ENCODE measurements at regions not wholly inside any gene's neighbourhood (a gene's known extent, or its start where the extent isn't known, plus 50 kb on each side); places are given as distances from the start of the nearest gene placed in this dataset.

DNA sequence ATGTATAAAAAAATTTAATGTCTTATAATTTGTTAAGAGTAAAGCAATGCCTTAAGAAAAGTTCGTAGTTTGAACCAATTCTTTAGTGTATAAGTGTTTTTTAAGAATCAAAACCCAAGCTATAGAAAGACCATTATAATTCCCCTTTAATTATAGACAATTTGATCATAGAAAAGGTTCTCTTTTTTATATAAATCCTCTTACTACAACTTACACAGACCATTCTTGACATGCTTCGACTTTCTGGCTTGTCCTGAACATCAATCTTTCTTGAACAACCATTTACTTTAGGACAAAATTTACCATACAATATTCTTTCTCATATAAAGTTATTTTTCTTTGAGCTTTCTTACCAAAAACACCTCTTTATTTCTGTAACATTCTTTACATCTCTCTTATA lies 330.5 kb upstream of the SPANXN1 start:
- Histone ChIP-seq H3K9ac (ENCODE audit: extremely low read depth, insufficient read length, low read length) (no peak overlapping the region), H3K56ac (ENCODE audit: insufficient read length, low read depth, low read length) (no peak overlapping the region), H2BK5ac (ENCODE audit: insufficient read length, low read length) (no peak overlapping the region), H4K20me1 (ENCODE audit: control insufficient read depth, insufficient read depth, insufficient read length) (no peaks in the 10 kb centered on the region), H3K18ac (ENCODE audit: insufficient read length, low read depth, low read length) (no peak overlapping the region), H2BK12ac (ENCODE audit: insufficient read length, low read depth, low read length) (no peak overlapping the region), H2BK20ac (ENCODE audit: low read depth, low read length, poor library complexity, severe bottlenecking) (no peak overlapping the region), H2AFZ (ENCODE audit: low read length) (no peak overlapping the region), H4K91ac (ENCODE audit: insufficient read length, low read depth, low read length) (no peak overlapping the region), H3K79me2 (ENCODE audit: insufficient read depth, low read length) (no peaks in the 10 kb centered on the region), H2BK15ac (ENCODE audit: low read depth, low read length) (no peak overlapping the region), H3K27ac (ENCODE audit: insufficient read length, low read depth, low read length) (no peak overlapping the region), H3K79me1 (ENCODE audit: insufficient read depth, low read depth, low read length, poor library complexity, severe bottlenecking) (no peaks in the 10 kb centered on the region), H3K4me2 (ENCODE audit: insufficient read depth, insufficient read length, low read length) (no peak overlapping the region), H3K23me2 (ENCODE audit: insufficient read length, low read depth, low read length, poor library complexity, severe bottlenecking) (no peaks in the 10 kb centered on the region), H4K8ac (replicated peaks; ENCODE audit: insufficient read length, low read depth, low read length) (no peak overlapping the region), H3K9me3 (ENCODE audit: control insufficient read depth, low read depth, low read length) (peaks cover 25% of the 10 kb centered on the region), H3K4me1 (ENCODE audit: insufficient read depth, low read length) (no peaks in the 10 kb centered on the region), H3T11ph (ENCODE audit: low read length) (no peak overlapping the region), H2BK120ac (ENCODE audit: low read depth, low read length, poor library complexity, severe bottlenecking) (no peak overlapping the region), H3K27me3 (ENCODE audit: insufficient read depth, low read length) (no peaks in the 10 kb centered on the region), H3K23ac (ENCODE audit: insufficient read length, low read depth, low read length) (no peak overlapping the region), H2AK5ac (ENCODE audit: insufficient read length, low read length) (no peak overlapping the region), H3K14ac (ENCODE audit: insufficient read depth, low read length) (no peak overlapping the region), H4K5ac (ENCODE audit: insufficient read length, low read depth, low read length) (no peak overlapping the region), H3K4ac (ENCODE audit: low read depth, low read length) (no peak overlapping the region)
- peaks cover 8 to 15% (median 10%) of the 10 kb centered on the region in 3 experiments; a peak in 5 of 7 replicates for H3K36me3 Mint-ChIP-seq (ENCODE audit: insufficient read depth in 1 of 3, low read depth in 3 of 3)
- TF ChIP-seq, protein P1, sequence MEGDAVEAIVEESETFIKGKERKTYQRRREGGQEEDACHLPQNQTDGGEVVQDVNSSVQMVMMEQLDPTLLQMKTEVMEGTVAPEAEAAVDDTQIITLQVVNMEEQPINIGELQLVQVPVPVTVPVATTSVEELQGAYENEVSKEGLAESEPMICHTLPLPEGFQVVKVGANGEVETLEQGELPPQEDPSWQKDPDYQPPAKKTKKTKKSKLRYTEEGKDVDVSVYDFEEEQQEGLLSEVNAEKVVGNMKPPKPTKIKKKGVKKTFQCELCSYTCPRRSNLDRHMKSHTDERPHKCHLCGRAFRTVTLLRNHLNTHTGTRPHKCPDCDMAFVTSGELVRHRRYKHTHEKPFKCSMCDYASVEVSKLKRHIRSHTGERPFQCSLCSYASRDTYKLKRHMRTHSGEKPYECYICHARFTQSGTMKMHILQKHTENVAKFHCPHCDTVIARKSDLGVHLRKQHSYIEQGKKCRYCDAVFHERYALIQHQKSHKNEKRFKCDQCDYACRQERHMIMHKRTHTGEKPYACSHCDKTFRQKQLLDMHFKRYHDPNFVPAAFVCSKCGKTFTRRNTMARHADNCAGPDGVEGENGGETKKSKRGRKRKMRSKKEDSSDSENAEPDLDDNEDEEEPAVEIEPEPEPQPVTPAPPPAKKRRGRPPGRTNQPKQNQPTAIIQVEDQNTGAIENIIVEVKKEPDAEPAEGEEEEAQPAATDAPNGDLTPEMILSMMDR (conservative IDR thresholded peaks at IDR 0.05) = no peak
- no CpG with 5 or more reads among the region's 2 CpGs for WGBS (ENCODE audit: extremely low coverage, insufficient read length, low lambda C conversion rate)
- H3K27me3 Mint-ChIP-seq (ENCODE audit: low read depth) = no peaks in the 10 kb centered on the region
- no peaks in the 10 kb centered on the region for H3K4me1 Mint-ChIP-seq
- H3K9me3 Mint-ChIP-seq = peaks cover 75 to 81% of the 10 kb centered on the region in 2 experiments
- no peak overlapping the region for H3K4me3 Mint-ChIP-seq
- H3K27ac Mint-ChIP-seq = no peak overlapping the region
- no peak for DNase-seq

Data from H9 (cell line).